ENCODE measurements at regions not wholly inside any gene's neighbourhood (a gene's known extent, or its start where the extent isn't known, plus 50 kb on each side); places are given as distances from the start of the nearest gene placed in this dataset.
A peak's percentile ranks its signal among the peaks of the same experiment; 100 is the strongest.

GRCh38 chr2:33707312-33707711 lies 108.2 kb upstream of the FAM98A start:
- no peaks in the 10 kb centered on the region for H3K27me3 ChIP-seq (ENCODE audit: control insufficient read depth, insufficient read depth, low read length)
- H3K27ac ChIP-seq (ENCODE audit: low read depth in 2 of 2, low read length in 2 of 2), result no peak overlapping the region
- FAIRE-seq (no peak), DNase-seq (no peak)
- no peak overlapping the region for H3K4me3 ChIP-seq (ENCODE audit: low read length in 3 of 3)
- TF ChIP-seq CTCF (IDR thresholded peaks at IDR 0.05; ENCODE audit: borderline replicate concordance, extremely low read depth, insufficient read depth), result no peak
- H3K9me3 ChIP-seq (ENCODE audit: control insufficient read depth in 2 of 3, insufficient read depth in 1 of 3, low read length in 3 of 3), result no peaks in the 10 kb centered on the region
- intact Hi-C loops (cut with DNase I), result no loop called here
- H3K4me1 ChIP-seq (ENCODE audit: control insufficient read depth in 2 of 3, insufficient read depth in 2 of 3, low read depth in 1 of 3, low read length in 3 of 3), result no peaks in the 10 kb centered on the region
- no peaks in the 10 kb centered on the region for H3K36me3 ChIP-seq (ENCODE audit: control insufficient read depth in 2 of 3, insufficient read depth in 3 of 3, low read length in 3 of 3)
- H3K9ac ChIP-seq (ENCODE audit: low read length in 3 of 3), result no peak overlapping the region

DNA sequence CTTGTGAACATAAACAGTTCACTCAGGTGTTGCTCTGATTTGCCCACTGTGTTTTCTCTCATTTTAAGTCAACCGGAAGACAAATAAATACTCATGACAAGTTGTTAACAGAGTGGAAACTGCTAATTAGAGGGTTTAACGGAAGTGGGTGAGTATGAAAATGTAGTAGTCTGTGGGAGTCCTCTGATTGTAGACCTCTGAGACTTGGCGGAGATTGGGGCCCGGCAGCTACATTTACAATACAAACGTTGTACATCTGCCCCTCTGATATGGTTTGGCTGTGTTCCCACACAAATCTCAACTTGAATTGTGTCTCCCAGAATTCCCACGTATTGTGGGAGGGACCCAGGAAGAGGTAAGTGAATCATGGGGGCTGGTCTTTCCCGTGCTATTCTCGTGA lies 107.3 kb upstream of the FAM98A start:
- FAIRE-seq (no peak), DNase-seq (no peak)
- intact Hi-C loops (cut with DNase I), result no loop called here
- H3K9ac ChIP-seq (ENCODE audit: low read length in 3 of 3), result no peak overlapping the region
- no peaks in the 10 kb centered on the region for H3K36me3 ChIP-seq (ENCODE audit: control insufficient read depth in 2 of 3, insufficient read depth in 3 of 3, low read length in 3 of 3)
- no peak overlapping the region for H3K27ac ChIP-seq (ENCODE audit: low read depth in 2 of 2, low read length in 2 of 2)
- H3K4me1 ChIP-seq (ENCODE audit: control insufficient read depth in 2 of 3, insufficient read depth in 2 of 3, low read depth in 1 of 3, low read length in 3 of 3), result no peaks in the 10 kb centered on the region
- no peaks in the 10 kb centered on the region for H3K27me3 ChIP-seq (ENCODE audit: control insufficient read depth, insufficient read depth, low read length)
- TF ChIP-seq CTCF (IDR thresholded peaks at IDR 0.05; ENCODE audit: borderline replicate concordance, extremely low read depth, insufficient read depth), result no peak
- no peaks in the 10 kb centered on the region for H3K9me3 ChIP-seq (ENCODE audit: control insufficient read depth in 2 of 3, insufficient read depth in 1 of 3, low read length in 3 of 3)
- no peak overlapping the region for H3K4me3 ChIP-seq (ENCODE audit: low read length in 3 of 3)

- no peak overlapping the region for H3K4me3 ChIP-seq (ENCODE audit: low read length in 3 of 3)
- H3K9me3 ChIP-seq (ENCODE audit: control insufficient read depth in 2 of 3, insufficient read depth in 1 of 3, low read length in 3 of 3), result no peaks in the 10 kb centered on the region
- FAIRE-seq (no peak), DNase-seq (peak in 2 of 5 donors; percentile 4 to 12)
- no peak overlapping the region for H3K9ac ChIP-seq (ENCODE audit: low read length in 3 of 3)
- H3K27ac ChIP-seq (ENCODE audit: low read depth in 2 of 2, low read length in 2 of 2), result peak overlapping the region in 1 of 2 donors; percentile 5
- no peaks in the 10 kb centered on the region for H3K27me3 ChIP-seq (ENCODE audit: control insufficient read depth, insufficient read depth, low read length)
- intact Hi-C loops (cut with DNase I), result no loop called here
- no peaks in the 10 kb centered on the region for H3K4me1 ChIP-seq (ENCODE audit: control insufficient read depth in 2 of 3, insufficient read depth in 2 of 3, low read depth in 1 of 3, low read length in 3 of 3)
- no peaks in the 10 kb centered on the region for H3K36me3 ChIP-seq (ENCODE audit: control insufficient read depth in 2 of 3, insufficient read depth in 3 of 3, low read length in 3 of 3)
- TF ChIP-seq CTCF (IDR thresholded peaks at IDR 0.05; ENCODE audit: borderline replicate concordance, extremely low read depth, insufficient read depth), result no peak
Observed at GRCh38 chr2:33704406-33704855, 105.3 kb upstream of the FAM98A start.

GRCh38 chr2:33696234-33696633 lies 97.1 kb upstream of the FAM98A start:
- H3K27ac ChIP-seq (ENCODE audit: low read depth in 2 of 2, low read length in 2 of 2), result no peak overlapping the region
- no peak for FAIRE-seq
- H3K4me1 ChIP-seq (ENCODE audit: control insufficient read depth in 2 of 3, insufficient read depth in 2 of 3, low read depth in 1 of 3, low read length in 3 of 3), result no peaks in the 10 kb centered on the region
- H3K9me3 ChIP-seq (ENCODE audit: control insufficient read depth in 2 of 3, insufficient read depth in 1 of 3, low read length in 3 of 3), result no peaks in the 10 kb centered on the region
- H3K4me3 ChIP-seq (ENCODE audit: low read length in 3 of 3), result no peak overlapping the region
- no peaks in the 10 kb centered on the region for H3K36me3 ChIP-seq (ENCODE audit: control insufficient read depth in 2 of 3, insufficient read depth in 3 of 3, low read length in 3 of 3)
- no peak overlapping the region for H3K9ac ChIP-seq (ENCODE audit: low read length in 3 of 3)
- intact Hi-C loops (cut with DNase I), result no loop called here
- DNase-seq, result no peak
- no peak for TF ChIP-seq CTCF (IDR thresholded peaks at IDR 0.05; ENCODE audit: borderline replicate concordance, extremely low read depth, insufficient read depth)
- no peaks in the 10 kb centered on the region for H3K27me3 ChIP-seq (ENCODE audit: control insufficient read depth, insufficient read depth, low read length)

Measured in kidney (tissue), 13 donors.